Right lobe of liver (tissue), 6 donors: ENCODE measurements at regions not wholly inside any gene's neighbourhood (a gene's known extent, or its start where the extent isn't known, plus 50 kb on each side); places are given as distances from the start of the nearest gene placed in this dataset.

Source experiments
- ATAC-seq, 4 donors: fragments of 200-7000 bp; cut with Tn5 transposase; one replicate each; pipeline ENCODE4 v1.9.1; 2020; ENCODE audit warnings: mild to moderate bottlenecking in 4 of 4, moderate library complexity in 4 of 4
- DNase-seq, 3 donors: peaks; one replicate each; pipeline ENCODE4 v3.0.0-alpha.2; 2020
- H3K27ac ChIP-seq, 3 donors: fragments of 200-600 bp; one replicate each; pipeline ENCODE4 v1.8.0; 2022
- H3K27me3 ChIP-seq, 2 donors: fragments of 200-600 bp; one replicate each; pipeline ENCODE4 v1.8.0; 2022
- H3K36me3 ChIP-seq, 4 donors: fragments of 200-600 bp; sonication (generic) in 1 of 4; one replicate each; pipeline versions ENCODE4 v1.5.1 to v1.8.0; 2017 to 2022; ENCODE audit warnings: control low read depth in 1 of 4
- H3K4me1 ChIP-seq, 4 donors: fragments of 200-600 bp; sonication (generic) in 1 of 4; one replicate each; pipeline versions ENCODE4 v1.5.1 to v1.8.0; 2017 to 2022; ENCODE audit warnings: control low read depth in 1 of 4
- H3K4me3 ChIP-seq, 3 donors: fragments of 200-600 bp; one replicate each; pipeline ENCODE4 v1.8.0; 2022
- H3K9me3 ChIP-seq, 4 donors: fragments of 200-600 bp; sonication (generic) in 1 of 4; one replicate each; pipeline versions ENCODE4 v1.5.1 to v1.8.0; 2017 to 2022; ENCODE audit warnings: control low read depth in 1 of 4
- POLR2A ChIP-seq: fragments of 450-650 bp; IDR thresholded peaks from one replicate; pipeline ENCODE4 v1.6.1; 2017; ENCODE audit warnings: antibody characterized with exemption, mild to moderate bottlenecking
- WGBS: methylation state at CpG from one replicate; pipeline ENCODE4 v1.1.6; 2018; ENCODE audit warnings: low coverage, low lambda C conversion rate; ENCODE audit not compliant: insufficient coverage; ENCODE audit errors: missing lambda C conversion rate; 5-methylcytosine and 5-hydroxymethylcytosine counted together
- intact Hi-C, 2 donors: fragments of 100-400 bp; cut with DNase I; formaldehyde crosslinking; loops; one replicate each; pipeline versions ENCODE4 v1.11.2 to v1.14.1; 2022
- TF ChIP-seq, protein P1 (sequence below), 4 donors: fragments of 200-600 bp in 3 of 4; fragments of 450-650 bp in 1 of 4; IDR thresholded peaks; one replicate each; pipeline versions ENCODE4 v1.5.1 to v1.8.0; 2016 to 2022; ENCODE audit warnings: antibody characterized with exemption in 4 of 4, mild to moderate bottlenecking in 2 of 4
- donor health status: DM: no; HTN: yes; CAD: no.
- donor health status: DM: no; HTN: no; CAD: no.
- donor health status: DM: no; HTN: no; CAD: no.
- donor health status: DM: no; HTN: yes; CAD: no.
- donor health status: DM: no; HTN: yes; CAD: no.

DNA sequence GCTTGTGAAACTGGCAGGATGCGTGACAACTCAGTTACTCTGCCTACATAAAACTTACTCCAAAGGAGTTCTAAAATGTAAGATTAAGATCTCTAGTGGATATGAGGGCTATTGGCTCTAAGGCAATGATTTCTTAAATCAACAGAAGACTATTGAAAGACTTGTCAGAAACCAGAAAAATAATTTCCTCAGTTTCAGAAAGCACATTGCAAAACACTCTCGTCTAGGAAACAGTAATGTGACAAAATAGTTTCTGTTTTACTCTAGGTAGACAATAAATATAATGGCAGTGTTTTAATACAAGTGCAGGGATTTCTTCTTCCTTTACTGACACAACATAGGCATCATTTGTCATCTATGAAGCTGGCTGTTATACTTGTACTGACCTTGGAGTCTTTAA, 230.1 kb downstream of the KCTD12 start:
- Histone ChIP-seq H3K9me3 (no peaks in the 10 kb centered on the region), H3K27ac (no peak overlapping the region), H3K27me3 (no peaks in the 10 kb centered on the region), H3K4me3 (no peak overlapping the region), H3K4me1 (no peaks in the 10 kb centered on the region), H3K36me3 (no peaks in the 10 kb centered on the region)
- WGBS = 26% methylated on average over 2 of the region's 2 CpGs
- ATAC-seq (peak in 1 of 4 donors; percentile 38), DNase-seq (no peak)
- TF ChIP-seq, protein P1, sequence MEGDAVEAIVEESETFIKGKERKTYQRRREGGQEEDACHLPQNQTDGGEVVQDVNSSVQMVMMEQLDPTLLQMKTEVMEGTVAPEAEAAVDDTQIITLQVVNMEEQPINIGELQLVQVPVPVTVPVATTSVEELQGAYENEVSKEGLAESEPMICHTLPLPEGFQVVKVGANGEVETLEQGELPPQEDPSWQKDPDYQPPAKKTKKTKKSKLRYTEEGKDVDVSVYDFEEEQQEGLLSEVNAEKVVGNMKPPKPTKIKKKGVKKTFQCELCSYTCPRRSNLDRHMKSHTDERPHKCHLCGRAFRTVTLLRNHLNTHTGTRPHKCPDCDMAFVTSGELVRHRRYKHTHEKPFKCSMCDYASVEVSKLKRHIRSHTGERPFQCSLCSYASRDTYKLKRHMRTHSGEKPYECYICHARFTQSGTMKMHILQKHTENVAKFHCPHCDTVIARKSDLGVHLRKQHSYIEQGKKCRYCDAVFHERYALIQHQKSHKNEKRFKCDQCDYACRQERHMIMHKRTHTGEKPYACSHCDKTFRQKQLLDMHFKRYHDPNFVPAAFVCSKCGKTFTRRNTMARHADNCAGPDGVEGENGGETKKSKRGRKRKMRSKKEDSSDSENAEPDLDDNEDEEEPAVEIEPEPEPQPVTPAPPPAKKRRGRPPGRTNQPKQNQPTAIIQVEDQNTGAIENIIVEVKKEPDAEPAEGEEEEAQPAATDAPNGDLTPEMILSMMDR (IDR thresholded peaks at IDR 0.05) = no peak
- no peak for TF ChIP-seq POLR2A
- intact Hi-C loops = no loop called here

DNA sequence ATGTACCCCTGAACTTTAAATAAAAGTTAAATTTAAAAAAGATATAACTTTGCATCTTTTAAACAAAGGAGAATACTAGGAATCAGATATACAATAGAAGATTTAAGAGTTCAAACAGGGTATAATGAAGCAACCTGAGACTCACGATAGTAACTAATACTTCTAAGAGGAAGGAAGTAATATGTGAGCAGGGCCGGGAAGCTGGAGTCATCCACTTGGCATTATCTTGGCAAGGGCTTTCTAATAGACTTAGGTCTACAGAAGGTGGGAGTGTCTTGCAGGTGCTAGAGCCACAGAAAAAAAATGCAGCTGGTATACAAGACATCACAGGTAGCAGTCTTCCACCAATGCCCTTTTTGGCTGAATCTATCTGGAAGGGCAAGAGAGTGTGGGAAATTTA, 231.9 kb downstream of the KCTD12 start:
- ATAC-seq (no peak), DNase-seq (no peak)
- no peaks in the 10 kb centered on the region for H3K27me3 ChIP-seq
- no peak for TF ChIP-seq POLR2A
- TF ChIP-seq, protein P1 (IDR thresholded peaks at IDR 0.05) = no peak
- intact Hi-C loops = no loop called here
- no peaks in the 10 kb centered on the region for H3K36me3 ChIP-seq
- H3K9me3 ChIP-seq = no peaks in the 10 kb centered on the region
- H3K27ac ChIP-seq = no peak overlapping the region
- no peaks in the 10 kb centered on the region for H3K4me1 ChIP-seq
- WGBS = 34% methylated on average over 2 of the region's 2 CpGs
- H3K4me3 ChIP-seq = no peak overlapping the region

DNA sequence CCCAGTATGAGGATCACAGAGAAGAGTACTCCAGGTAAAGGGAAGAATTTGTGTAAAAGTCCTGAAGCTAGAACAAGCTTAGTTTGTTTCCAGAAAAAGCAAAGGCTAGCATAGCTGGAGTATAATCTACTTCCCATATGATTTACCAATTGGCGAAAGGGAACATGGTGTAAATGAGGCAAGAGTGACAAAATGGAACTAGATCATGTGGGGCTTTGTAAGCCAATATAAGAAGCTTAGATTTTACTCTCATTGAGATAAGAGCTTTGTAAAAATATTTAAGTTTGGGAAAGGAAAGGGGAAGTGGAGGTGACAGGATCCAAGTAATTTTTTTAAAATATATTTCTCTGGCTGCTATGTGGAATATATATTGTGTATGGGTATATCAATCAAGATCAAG, 234.9 kb downstream of the KCTD12 start:
- DNase-seq (no peak), ATAC-seq (no peak)
- intact Hi-C loops = no loop called here
- TF ChIP-seq, protein P1 (IDR thresholded peaks at IDR 0.05) = no peak
- no peak for TF ChIP-seq POLR2A
- Histone ChIP-seq H3K27ac (no peak overlapping the region), H3K36me3 (no peaks in the 10 kb centered on the region), H3K9me3 (no peaks in the 10 kb centered on the region), H3K27me3 (no peaks in the 10 kb centered on the region), H3K4me1 (no peaks in the 10 kb centered on the region), H3K4me3 (no peak overlapping the region)
- 47% methylated on average over 1 of the region's 1 CpG for WGBS

DNA sequence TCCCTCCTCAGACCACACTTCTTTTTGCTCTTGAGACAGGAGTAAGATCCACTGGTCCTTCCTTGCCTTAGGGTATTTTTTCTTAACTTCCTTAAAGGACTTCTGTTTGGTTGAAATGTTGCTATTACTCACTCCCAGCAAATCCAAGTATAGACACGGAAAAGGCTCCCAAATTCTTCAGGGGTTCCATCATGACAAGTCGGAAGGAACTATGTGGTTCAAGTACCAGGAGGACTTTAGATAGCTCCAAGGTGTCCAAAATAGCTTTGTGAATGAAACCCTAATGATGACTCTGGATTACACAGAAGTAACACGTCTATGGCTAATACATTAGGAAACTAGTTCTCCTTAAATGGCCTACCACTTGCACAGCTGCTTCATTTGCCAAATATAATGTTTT, 238.7 kb downstream of the KCTD12 start:
- no peak overlapping the region for H3K4me3 ChIP-seq
- no peaks in the 10 kb centered on the region for H3K9me3 ChIP-seq
- WGBS = 43% methylated on average over 3 of the region's 3 CpGs
- ATAC-seq (no peak), DNase-seq (no peak)
- no peak overlapping the region for H3K27ac ChIP-seq
- H3K27me3 ChIP-seq = no peaks in the 10 kb centered on the region
- no peak for TF ChIP-seq POLR2A
- TF ChIP-seq, protein P1 (IDR thresholded peaks at IDR 0.05) = no peak
- H3K36me3 ChIP-seq = no peaks in the 10 kb centered on the region
- no peaks in the 10 kb centered on the region for H3K4me1 ChIP-seq
- intact Hi-C loops = no loop called here

DNA sequence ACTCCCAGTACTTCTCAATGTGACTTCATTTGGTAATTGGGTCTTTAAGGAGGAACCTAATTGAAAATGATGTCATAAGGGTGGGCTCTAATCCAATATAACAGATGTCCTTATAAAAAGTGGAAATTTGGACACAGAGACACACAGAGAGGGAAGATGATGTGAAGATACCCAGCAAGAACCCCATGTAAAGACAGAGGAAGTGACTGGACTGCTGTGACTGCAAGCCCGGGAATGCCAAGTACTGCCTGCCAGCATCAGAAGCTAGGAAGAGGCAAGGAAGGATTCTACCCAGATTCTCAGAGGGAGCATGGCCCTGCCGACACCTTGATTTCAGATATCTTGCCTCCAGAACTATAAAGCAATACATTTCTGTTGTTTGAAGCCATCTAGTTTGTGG, 239.3 kb downstream of the KCTD12 start:
- intact Hi-C loops = no loop called here
- TF ChIP-seq, protein P1 (IDR thresholded peaks at IDR 0.05) = no peak
- TF ChIP-seq POLR2A = no peak
- Histone ChIP-seq H3K9me3 (no peaks in the 10 kb centered on the region), H3K4me3 (no peak overlapping the region), H3K4me1 (no peaks in the 10 kb centered on the region), H3K36me3 (no peaks in the 10 kb centered on the region), H3K27me3 (no peaks in the 10 kb centered on the region), H3K27ac (no peak overlapping the region)
- ATAC-seq = no peak
- no peak for DNase-seq
- 39% methylated on average over 2 of the region's 2 CpGs for WGBS
